Activated CD8-positive, alpha-beta memory T cell treated with anti-CD3 and anti-CD28 coated beads, Interleukin-2, amount 50 U/mL, for 24 hours (primary cell): ENCODE measurements at regions not wholly inside any gene's neighbourhood (a gene's known extent, or its start where the extent isn't known, plus 50 kb on each side); places are given as distances from the start of the nearest gene placed in this dataset.
"Not testable (repeated sequence)": the region's sequence is repeated elsewhere in the genome, so short reads cannot be mapped to it uniquely, and the experiment has no call there.

ENCODE experiments used
- DNase-seq: peaks from one replicate; pipeline ENCODE4 v3.0.0-alpha.2; 2020; ENCODE audit errors: extremely low read depth

DNA sequence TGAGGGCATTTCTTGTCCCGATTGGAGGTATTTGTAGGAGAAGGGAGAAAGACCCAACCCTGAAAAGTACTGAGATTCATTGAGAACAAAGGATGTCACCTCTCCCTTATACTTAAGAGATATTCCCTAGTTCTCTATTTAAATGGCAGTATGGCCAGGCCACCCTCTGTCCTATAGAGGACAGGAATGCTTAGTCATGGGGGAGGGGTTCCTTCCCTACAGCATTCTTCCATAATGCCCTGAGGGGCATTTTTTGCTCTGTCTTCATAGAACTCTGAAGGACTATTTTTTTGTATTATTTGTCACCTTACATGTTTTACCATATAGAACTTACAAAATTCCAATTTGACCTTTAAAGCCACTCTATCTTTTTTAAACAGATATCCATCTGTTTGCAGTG is 176.3 kb downstream of the TMEM161B start:
- no peak for DNase-seq

DNA sequence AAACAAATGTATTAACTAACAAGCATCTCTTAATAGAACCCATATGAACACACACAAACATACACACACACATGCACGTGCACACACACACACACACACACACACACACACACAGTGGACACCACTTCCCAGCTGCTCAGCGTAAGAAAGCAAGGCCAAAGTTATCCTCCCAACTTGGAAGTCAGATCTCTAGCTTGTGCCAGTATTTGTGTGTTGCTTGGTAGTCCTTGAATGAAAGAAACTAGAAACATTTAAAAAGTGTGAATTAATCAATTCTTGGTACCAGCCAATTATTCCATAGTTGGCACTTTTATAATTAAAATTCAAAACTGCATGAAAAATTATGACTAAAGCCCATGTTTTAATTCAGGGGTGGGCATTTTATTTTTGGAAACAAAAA is 178.1 kb downstream of the TMEM161B start:
- DNase-seq, result no peak

DNA sequence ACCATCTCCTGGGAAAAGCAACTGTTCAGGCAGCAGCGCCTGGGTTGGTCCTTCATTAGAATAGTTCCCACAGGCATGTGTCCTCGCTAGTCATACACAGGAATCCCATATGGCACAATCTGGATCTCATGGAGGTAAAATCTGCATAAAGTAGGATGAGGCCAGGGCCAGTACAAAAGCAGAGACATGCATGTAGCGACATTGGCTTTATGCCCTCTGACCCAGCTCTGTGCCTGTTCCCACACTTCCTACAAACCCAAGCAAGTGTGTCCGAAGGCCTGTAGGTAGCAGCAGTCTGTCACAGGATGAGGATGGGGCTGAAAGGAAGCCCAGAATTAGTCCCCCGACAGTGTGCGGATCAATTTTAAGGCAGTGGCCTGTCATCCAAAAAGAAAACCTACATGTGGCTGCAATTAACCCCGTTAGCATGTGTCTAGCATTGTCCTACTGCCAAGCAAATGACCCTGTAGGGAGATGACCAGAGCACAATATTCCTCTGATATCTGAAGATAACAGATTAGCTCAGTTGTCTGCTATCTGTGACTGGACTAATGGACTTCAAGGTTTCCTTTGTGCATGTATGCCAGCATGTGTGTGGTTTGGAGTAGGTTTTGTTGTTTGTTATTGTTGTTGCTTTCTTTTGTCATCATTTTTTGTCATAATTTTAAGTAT is 178.8 kb downstream of the TMEM161B start:
- DNase-seq, result no peak

DNA sequence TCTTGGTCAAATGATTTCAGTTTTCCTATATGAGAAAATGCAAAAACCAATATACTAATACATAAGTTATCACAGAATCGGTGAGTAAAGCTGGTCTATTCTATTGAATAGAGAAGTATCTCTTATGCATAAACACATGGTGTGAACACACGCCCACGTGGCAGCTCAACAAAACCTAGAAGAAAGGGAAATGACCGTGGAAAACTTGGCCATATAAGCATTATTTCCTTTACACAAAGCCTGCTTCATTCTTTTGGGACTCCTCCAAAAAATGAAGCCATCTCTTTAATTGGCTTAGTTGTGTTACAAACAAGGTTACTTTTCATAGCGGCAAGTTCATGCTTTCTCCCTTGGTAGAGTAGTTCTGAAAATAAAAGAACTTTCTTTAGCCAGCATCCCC is 183.2 kb downstream of the TMEM161B start:
- DNase-seq, result no peak

DNA sequence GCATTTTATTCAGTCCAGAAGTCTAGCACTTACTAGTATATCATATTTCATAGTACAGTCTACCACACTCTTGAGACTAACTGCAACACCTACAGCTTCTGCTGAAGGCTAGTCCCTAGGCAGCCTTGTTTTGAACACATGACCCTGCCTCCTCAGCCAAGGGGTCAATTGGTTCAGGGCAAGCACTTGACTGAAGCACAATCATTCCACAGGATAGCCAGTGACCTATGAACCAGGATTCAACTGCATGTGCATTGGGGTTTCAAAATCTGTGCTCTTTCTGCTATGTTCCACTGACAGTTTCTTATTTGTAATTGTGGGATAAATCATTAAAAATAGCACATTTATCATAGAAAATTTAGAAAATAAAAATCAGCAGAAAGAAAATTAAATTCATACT is 186.8 kb downstream of the TMEM161B start:
- DNase-seq, result no peak

DNA sequence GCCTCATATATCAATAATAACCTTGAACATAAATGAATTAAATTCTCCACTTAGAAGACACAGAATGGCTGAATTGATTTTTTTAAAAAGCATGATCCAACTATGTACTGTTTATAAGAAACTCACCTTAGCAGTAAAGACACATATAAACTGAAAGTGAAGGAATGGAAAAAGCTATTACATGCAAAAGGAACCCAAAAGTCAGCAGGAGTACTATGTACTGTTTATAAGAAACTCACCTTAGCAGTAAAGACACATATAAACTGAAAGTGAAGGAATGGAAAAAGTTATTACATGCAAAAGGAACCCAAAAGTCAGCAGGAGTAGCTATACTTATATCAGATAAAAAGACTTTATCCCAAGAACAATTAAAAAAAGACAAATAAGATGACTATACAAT is 204.8 kb downstream of the TMEM161B start:
- no peak for DNase-seq

DNA sequence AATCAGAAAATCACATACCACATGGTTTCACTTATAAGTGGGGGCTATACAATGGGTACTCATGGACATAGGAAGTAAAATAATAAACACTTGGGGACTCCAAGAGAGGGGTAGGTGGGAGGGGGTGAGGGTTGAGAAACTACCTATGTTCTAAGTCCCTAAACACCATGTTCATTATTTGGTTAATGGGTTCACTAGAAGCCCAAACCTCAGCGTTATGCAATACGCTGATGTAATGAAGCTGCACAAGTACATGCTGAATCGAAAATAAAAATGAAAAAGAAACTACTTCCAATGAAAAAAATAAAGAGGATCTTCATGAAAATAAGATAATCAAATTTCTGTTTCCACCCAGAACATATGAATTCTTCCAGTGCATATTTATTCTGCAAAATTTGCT is 208.5 kb downstream of the TMEM161B start:
- no peak for DNase-seq

DNA sequence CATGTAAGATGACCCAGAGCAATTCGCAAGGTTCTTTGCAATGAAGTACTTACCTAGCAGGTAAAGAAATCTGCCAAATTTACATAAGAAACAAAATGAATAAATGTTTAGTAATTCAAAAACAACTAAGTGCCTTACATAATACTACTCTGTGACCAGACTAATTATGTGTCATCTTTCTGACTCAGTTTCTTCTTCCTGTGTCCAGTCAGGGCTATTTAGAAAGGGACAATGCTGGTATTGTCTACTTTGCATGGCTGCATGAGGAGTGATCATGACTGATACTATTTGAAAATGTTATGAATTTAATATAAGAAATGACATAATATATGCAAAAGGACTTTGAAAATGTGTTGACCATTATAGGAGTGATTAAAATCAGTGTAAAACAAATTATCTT is 210.0 kb downstream of the TMEM161B start:
- no peak for DNase-seq

DNA sequence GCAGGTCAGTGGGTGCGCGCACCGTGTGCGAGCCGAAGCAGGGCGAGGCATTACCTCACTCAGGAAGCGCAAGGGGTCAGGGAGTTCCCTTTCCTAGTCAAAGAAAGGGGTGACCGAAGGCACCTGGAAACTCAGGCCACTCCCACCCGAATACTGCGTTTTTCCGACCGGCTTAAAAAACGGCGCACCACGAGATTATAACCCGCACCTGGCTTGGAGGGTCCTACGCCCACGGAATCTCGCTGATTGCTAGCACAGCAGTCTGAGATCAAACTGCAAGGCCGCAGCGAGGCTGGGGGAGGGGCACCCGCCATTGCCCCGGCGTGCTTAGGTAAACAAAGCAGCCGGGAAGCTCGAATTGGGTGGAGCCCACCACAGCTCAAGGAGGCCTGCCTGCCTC is 216.2 kb downstream of the TMEM161B start:
- DNase-seq, result not testable (repeated sequence)

DNA sequence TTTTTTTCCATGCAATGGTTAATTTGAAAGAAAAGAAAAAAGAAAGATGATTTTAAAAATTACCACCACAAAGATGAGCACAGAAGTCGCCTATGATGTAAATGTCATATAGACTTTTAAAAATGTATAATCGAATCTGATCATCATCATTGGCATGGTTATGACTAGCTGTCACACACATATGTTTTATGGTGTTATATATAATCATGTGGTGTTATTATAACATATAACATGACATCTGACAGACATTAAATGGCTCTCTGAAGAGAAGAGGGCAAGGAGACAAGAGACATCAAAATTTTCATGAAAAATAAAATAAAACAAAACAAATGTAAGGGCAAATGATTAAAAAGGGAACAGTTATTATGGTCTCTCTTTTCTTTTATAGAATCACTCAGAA is 217.5 kb downstream of the TMEM161B start:
- no peak for DNase-seq

DNA sequence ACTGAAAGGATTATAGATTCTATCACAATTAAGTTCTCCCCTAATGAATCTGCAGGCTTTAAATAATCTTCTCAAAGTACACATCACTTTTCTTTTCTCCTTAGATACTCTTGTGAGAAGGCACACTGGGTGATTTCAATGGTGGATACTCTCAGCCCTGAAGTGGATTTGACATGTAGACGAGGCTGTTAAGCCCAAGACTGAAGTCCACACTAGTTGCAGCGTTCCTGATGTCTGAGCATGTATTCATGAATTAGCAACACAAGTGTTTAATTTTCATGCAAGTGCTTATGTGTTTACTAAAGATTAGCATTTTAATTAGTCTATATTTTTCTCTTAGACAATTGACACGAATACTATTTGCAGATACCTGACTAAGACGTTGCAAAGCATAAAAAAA is 218.9 kb downstream of the TMEM161B start:
- DNase-seq, result no peak

DNA sequence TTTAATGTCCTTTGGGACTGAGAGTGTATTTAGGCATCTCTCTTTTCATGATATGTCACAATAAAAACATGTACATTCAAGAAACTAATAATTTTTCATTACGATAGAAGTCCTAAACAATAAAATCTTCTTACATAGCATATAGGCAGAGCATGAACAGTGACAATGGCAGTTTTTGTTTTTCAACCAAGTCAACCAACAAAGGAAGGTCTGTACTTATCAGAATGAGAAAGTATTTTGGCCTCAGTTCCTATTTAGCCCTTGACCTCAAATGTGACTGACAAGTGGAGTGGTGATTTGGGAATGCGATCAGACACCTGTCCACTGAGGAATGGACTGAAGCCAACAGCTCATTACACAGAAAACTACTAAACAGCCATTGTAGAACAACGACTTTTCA is 219.5 kb downstream of the TMEM161B start:
- DNase-seq, result no peak

DNA sequence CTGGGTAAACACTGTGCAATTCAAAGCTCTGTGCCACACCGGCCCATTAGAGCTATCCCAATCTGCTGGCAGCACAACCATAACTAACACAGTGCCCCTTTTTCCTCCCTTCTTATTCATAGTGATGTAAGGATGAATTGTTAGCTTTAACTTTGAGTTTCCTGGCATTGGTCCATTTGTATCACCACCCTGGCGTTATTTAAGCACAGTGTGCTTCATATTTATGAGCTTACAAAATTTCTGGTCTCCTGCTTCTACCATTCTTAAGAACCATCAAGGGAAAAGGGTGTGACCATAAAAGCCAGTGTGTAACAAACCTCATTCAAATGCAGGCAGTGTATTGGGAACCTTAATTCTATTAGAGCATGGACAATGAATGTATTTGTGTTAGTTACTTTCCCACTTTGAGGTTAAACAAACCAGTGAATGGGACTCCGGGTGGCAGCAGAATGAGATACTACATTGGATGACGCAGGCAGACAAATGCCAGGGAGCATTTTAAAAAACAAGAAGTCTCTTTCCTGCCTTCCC is 222.6 kb downstream of the TMEM161B start:
- no peak for DNase-seq

DNA sequence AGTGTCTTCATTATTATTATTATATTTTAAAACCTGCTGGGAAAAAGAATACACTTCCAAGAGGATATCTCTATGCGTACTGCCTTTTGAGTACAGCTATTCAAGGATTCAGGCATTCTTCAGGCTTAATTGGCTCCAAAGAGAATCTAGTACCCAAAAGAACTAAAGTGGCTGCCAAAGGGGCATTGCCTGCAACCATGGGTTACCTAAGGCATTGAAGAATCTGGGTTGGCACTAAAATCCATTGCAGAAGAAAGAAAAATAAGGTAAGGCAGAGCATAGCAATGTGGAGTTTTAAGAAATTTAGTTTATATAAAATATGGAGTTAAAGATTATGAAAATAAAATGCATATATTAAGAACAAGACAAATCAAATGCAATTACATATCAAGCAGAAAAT is 223.5 kb downstream of the TMEM161B start:
- no peak for DNase-seq

DNA sequence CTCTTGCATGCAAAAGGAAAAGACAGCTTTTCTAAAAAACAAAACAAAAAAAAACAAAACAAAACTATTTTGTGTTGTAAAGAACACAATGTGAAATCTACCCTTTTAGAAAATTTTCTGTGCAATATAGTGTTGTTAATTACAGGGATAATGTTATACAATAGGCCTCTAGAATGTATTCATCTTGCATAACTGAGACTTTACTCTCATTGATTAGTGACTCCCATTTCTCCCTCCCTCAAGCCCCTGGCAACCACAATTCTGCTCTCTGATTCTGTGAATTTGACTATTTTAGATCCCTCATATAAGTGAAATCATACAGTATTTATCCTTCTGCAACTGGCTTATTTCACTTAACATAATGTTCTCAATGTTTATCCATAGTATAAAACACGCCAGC is 234.1 kb downstream of the TMEM161B start:
- DNase-seq, result no peak

DNA sequence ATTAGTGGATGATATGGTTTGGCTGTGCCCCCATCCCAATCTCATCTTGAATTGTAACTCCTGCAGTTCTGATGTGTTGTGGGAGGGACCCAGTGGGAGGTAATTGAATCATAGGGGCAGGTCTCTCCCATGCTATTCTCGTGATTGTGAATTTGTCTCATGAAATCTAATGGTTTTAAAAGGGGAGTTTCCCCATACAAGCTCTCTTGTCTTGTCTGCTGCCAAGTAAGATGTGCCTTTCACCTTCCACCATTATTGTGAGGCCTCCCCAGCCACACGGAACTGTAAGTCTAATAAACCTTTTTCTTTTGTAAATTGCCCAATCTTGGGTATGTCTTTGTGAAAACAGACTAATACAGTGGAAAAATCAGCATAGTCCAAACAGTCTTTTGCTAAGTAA is 235.5 kb downstream of the TMEM161B start:
- DNase-seq, result no peak

DNA sequence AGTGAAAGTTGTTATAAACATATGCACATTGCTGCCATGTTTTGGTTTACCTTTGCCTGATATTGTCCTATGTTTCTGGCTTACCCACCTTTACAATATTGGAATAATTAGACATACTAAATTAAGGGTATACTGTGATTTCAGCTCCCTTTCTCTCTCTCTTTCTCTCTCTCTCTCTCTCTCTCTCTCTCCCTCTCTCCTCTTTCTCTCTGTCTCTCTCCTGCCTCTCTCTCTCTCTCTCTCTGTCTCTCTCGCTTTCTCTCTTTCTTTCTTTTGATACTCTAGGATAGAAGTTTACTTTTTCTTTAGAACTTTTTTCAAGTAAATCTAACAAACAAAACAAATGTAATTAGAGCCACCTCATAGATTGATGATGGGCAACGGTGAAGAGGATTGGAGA is 239.6 kb downstream of the TMEM161B start:
- DNase-seq, result no peak

DNA sequence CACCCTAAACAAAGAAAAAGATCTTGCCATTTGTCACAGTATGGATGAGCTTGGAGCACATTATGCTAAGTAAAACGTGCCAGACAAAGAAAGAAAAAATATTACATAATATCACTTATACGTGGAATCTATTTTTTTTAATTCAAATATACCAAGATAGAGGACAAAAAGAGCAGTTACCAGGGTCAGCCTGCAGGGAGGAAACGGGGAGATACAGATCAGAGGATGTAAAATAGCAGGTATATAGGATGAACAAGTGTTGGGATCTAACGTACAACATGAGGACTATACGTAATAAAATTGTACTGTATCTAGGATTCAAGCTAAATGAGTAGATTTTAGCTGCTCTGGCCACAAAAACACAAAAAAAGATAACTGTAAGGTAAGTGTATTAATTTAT is 247.5 kb downstream of the TMEM161B start:
- no peak for DNase-seq

DNA sequence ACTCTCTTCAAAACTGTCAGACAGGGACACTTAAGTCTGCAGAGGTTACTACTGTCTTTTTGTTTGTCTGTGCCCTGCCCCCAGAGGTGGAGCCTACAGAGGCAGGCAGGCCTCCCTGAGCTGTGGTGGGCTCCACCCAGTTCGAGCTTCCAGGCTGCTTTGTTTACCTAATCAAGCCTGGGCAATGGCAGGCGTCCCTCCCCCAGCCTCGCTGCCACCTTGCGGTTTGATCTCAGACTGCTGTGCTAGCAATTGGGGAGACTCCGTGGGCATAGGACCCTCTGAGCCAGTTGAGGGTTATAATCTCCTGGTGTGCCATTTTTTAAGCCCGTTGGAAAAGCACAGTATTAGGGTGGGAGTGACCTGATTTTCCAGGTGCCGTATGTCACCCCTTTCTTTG is 253.7 kb downstream of the TMEM161B start:
- not testable (repeated sequence) for DNase-seq

DNA sequence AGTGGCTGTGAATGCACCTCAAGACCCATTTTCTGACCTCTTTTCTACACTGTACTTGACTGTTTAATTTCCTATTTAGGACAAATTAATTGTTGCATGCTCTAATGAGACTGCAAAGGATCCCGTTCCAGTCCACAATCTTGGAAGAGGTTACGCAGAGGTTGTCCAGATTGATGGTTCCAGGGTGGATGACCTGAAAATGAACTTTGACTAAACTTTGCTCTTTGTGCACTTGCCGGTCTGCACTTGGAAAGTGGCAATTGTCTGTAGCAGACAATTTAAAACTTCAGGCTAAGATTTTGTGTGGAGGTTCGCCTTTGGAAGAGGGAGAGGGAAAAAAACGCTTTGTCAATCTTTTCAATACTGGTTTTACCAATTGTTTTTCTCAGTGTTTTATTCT is 267.8 kb downstream of the TMEM161B start:
- DNase-seq, result no peak

DNA sequence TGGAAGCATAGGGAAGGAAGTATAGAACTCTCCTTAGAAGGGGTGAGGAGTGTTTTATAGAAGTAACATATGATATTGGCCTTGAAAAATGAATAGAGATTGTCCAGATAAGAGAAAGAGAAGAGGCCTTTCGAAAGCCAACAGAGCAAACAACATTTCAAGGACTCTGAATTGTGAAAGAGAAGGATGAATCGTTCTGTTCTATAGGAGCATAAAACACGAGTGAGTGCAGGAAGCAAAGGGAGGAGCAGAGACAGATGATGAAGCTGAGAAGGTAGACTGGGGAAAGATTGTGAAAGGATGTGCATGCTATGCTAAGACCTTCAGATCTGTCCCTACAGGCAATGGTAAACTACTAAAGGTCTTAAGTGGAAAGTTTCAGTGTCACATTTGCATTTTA is 271.0 kb downstream of the TMEM161B start:
- DNase-seq, result no peak

DNA sequence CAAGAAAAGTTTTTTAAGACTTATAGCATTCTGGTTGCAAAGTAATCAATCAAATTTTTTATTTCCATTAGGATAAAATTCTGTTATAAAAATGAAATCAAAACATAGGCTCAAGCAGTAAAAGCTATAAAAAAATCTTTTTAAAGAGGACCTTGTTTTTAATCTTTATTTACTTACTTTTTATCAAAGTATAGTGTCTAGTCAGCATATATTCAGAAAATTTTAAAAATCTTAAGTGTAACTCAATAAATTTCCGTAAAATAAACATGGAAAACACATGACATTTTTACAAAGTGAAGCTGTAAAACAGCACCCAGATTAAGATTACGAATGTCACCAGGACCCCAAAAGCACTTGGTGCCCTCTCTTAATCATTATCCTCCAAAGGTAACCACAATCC is 302.4 kb downstream of the TMEM161B start:
- DNase-seq, result no peak

DNA sequence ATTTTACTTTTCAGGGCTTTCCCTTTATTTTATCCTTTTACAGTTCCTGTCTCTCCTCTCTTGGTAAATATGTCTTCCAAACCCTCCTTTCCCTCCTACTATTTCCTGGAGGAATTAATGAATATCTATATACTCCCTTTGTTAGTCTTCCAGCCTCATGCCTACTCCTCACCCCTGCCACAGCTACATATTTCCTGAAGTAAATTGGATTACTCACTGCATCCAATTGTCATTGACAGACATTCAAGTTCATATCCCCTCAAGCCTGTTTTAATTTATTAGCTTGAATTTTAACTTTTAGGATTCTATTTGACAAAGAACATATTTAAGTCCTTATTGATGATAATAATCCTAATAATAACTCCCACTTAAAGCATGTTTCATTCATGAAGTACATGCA is 314.5 kb downstream of the TMEM161B start:
- no peak for DNase-seq

DNA sequence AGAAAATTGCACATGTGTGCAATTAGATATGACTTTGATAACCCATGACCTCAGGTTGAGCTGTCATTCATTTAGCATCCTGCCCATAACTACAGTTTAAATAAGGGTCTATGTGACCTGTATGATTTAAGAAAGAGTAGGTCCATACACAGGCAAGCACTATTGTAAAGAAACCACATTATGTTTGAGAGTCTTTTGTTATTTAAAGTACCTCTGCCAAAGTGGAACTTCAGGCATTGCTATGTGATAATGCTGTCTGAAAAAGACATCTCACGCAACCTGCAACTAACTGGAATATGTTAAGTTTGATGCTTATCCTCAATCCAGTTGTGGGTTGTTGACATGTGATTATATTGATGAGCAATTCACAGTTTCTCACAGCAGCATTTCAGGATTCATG is 317.0 kb downstream of the TMEM161B start:
- no peak for DNase-seq
